GM21360 (cell line): ENCODE measurements at regions not wholly inside any gene's neighbourhood (a gene's known extent, or its start where the extent isn't known, plus 50 kb on each side); places are given as distances from the start of the nearest gene placed in this dataset.
"Not testable (repeated sequence)": the region's sequence is repeated elsewhere in the genome, so short reads cannot be mapped to it uniquely, and the experiment has no call there.

Experiments
- ATAC-seq: cut with Tn5 transposase; IDR thresholded peaks from one replicate; pipeline ENCODE4 v1.9.1; 2021; ENCODE audit warnings: mild to moderate bottlenecking, moderate library complexity; ENCODE audit not compliant: unreplicated experiment

GRCh38 chr2:4244422-4244821 is 541.0 kb downstream of the DCDC2C start:
- not testable (repeated sequence) for ATAC-seq

- ATAC-seq, result no peak
Measured at GRCh38 chr2:4246364-4247131, 543.2 kb downstream of the DCDC2C start.

- ATAC-seq, result no peak
Measured at GRCh38 chr2:4247791-4248190, 544.4 kb downstream of the DCDC2C start.

- ATAC-seq, result no peak
Measured at GRCh38 chr2:4255491-4255890, 552.1 kb downstream of the DCDC2C start.

GRCh38 chr2:4256351-4256750 is 553.0 kb downstream of the DCDC2C start:
- ATAC-seq, result no peak

- ATAC-seq, result no peak
Measured at GRCh38 chr2:4258563-4258962, 555.2 kb downstream of the DCDC2C start.

GRCh38 chr2:4265936-4266335 is 562.6 kb downstream of the DCDC2C start:
- ATAC-seq, result no peak

GRCh38 chr2:4269885-4270284 is 566.5 kb downstream of the DCDC2C start:
- ATAC-seq, result no peak

GRCh38 chr2:4272261-4272858 is 569.0 kb downstream of the DCDC2C start:
- no peak for ATAC-seq

GRCh38 chr2:4278392-4278791 is 575.0 kb downstream of the DCDC2C start:
- ATAC-seq, result no peak

GRCh38 chr2:4279431-4279830 is 576.1 kb downstream of the DCDC2C start:
- no peak for ATAC-seq

- no peak for ATAC-seq
Measured at GRCh38 chr2:4291430-4291829, 588.1 kb downstream of the DCDC2C start.

- ATAC-seq, result no peak
Measured at GRCh38 chr2:4295680-4296079, 592.3 kb downstream of the DCDC2C start.

- no peak for ATAC-seq
Measured at GRCh38 chr2:4300616-4301015, 597.2 kb downstream of the DCDC2C start.

- no peak for ATAC-seq
Measured at GRCh38 chr2:4324531-4324930, 621.2 kb downstream of the DCDC2C start.

GRCh38 chr2:4336864-4337263 is 633.5 kb downstream of the DCDC2C start:
- no peak for ATAC-seq

- no peak for ATAC-seq
Measured at GRCh38 chr2:4338345-4338744, 635.0 kb downstream of the DCDC2C start.

GRCh38 chr2:4340536-4340935 is 637.2 kb downstream of the DCDC2C start:
- no peak for ATAC-seq

- ATAC-seq, result no peak
Measured at GRCh38 chr2:4346628-4347027, 643.3 kb downstream of the DCDC2C start.

GRCh38 chr2:4353668-4354067 is 650.3 kb downstream of the DCDC2C start:
- no peak for ATAC-seq

- ATAC-seq, result no peak
Measured at GRCh38 chr2:4354164-4354563, 650.8 kb downstream of the DCDC2C start.

- no peak for ATAC-seq
Measured at GRCh38 chr2:4354678-4355077, 651.3 kb downstream of the DCDC2C start.

GRCh38 chr2:4356109-4356508 is 652.7 kb downstream of the DCDC2C start:
- no peak for ATAC-seq
